ENCODE measurements at regions not wholly inside any gene's neighbourhood (a gene's known extent, or its start where the extent isn't known, plus 50 kb on each side); places are given as distances from the start of the nearest gene placed in this dataset.
A peak's percentile ranks its signal among the peaks of the same experiment; 100 is the strongest.

DNA sequence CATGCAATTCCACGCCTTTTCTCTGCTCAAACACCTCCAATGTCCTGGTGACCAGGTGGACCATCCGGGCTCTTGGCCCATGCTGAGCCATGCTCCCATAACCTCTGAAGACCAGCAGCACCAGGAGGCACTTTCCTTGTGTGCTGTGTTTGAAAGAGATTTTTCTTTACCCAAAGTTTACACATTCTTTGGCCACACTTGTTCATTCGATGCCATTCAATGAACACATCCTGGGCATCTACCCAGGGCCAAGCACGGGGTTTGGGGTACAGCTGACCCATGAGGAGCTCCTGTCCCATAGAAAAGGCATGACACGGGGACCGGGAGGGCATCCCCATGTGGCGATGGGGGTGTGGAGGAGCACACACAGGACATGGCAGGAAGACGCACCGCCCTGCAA lies 77.1 kb upstream of the IRX1 start:
- Mint-ChIP-seq H3K27me3 (peaks cover 7% of the 10 kb centered on the region), H3K36me3 (no peaks in the 10 kb centered on the region), H3K4me3 (no peak overlapping the region), H3K27ac (no peak overlapping the region), H3K4me1 (ENCODE audit: unreplicated experiment) (peaks cover 16% of the 10 kb centered on the region), H3K9me3 (peaks cover 15% of the 10 kb centered on the region)
- no peak for DNase-seq (ENCODE audit: extremely low spot score, unreplicated experiment)
- TF ChIP-seq, protein P1, sequence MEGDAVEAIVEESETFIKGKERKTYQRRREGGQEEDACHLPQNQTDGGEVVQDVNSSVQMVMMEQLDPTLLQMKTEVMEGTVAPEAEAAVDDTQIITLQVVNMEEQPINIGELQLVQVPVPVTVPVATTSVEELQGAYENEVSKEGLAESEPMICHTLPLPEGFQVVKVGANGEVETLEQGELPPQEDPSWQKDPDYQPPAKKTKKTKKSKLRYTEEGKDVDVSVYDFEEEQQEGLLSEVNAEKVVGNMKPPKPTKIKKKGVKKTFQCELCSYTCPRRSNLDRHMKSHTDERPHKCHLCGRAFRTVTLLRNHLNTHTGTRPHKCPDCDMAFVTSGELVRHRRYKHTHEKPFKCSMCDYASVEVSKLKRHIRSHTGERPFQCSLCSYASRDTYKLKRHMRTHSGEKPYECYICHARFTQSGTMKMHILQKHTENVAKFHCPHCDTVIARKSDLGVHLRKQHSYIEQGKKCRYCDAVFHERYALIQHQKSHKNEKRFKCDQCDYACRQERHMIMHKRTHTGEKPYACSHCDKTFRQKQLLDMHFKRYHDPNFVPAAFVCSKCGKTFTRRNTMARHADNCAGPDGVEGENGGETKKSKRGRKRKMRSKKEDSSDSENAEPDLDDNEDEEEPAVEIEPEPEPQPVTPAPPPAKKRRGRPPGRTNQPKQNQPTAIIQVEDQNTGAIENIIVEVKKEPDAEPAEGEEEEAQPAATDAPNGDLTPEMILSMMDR (conservative IDR thresholded peaks at IDR 0.05), result no peak

- Mint-ChIP-seq H3K9me3 (peaks cover 13% of the 10 kb centered on the region), H3K36me3 (no peaks in the 10 kb centered on the region), H3K27ac (no peak overlapping the region), H3K4me1 (ENCODE audit: unreplicated experiment) (peaks cover 21% of the 10 kb centered on the region), H3K4me3 (no peak overlapping the region), H3K27me3 (peaks cover 8% of the 10 kb centered on the region)
- TF ChIP-seq, protein P1 (conservative IDR thresholded peaks at IDR 0.05), result no peak
- DNase-seq (ENCODE audit: extremely low spot score, unreplicated experiment), result no peak
Observed at GRCh38 chr5:3518051-3518450, 77.6 kb upstream of the IRX1 start.

GRCh38 chr5:3517348-3517747 lies 78.3 kb upstream of the IRX1 start:
- H3K27ac Mint-ChIP-seq, result peak overlapping the region; percentile 34
- no peak overlapping the region for H3K4me3 Mint-ChIP-seq
- TF ChIP-seq, protein P1 (conservative IDR thresholded peaks at IDR 0.05), result no peak
- peaks cover 12% of the 10 kb centered on the region for H3K27me3 Mint-ChIP-seq
- peaks cover 10% of the 10 kb centered on the region for H3K9me3 Mint-ChIP-seq
- no peaks in the 10 kb centered on the region for H3K36me3 Mint-ChIP-seq
- DNase-seq (ENCODE audit: extremely low spot score, unreplicated experiment), result no peak
- peaks cover 28% of the 10 kb centered on the region for H3K4me1 Mint-ChIP-seq (ENCODE audit: unreplicated experiment)

DNA sequence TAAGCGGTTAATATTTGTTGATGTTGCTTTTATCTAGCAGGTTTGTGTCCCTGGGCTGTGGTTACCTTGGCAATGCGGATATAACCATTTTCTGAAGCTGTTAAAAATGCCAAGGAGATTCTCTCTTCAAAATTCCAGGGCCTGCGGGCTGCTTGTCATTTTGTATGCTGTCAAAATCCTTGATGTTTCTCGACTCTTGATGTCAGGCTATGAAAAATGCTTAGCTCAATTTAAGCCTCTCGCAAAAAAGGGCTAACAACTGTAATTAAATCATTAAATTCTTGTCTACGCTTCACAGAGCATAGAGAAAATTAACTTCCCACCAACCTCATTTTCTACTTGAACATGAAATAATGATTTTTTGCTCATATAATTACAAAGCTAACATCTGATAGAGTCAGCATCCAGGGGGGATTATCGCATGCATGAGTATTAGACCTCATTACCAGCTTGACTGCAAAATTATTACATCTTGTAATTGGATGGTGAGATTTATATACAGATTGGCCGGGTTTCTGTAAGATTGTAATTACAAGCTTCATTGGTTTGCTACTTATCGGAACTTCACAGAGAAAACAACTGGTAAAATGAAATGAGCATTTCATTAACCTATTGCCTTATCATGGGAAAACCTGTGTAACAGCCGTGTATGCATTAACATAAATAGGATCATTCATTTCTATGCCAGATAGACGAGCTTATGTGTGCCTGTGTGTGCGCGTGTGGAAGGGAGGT lies 83.1 kb upstream of the IRX1 start:
- TF ChIP-seq, protein P1 (conservative IDR thresholded peaks at IDR 0.05), result no peak
- no peak for DNase-seq (ENCODE audit: extremely low spot score, unreplicated experiment)
- H3K9me3 Mint-ChIP-seq, result peaks cover 8% of the 10 kb centered on the region
- H3K4me1 Mint-ChIP-seq (ENCODE audit: unreplicated experiment), result peaks cover 38% of the 10 kb centered on the region
- H3K27me3 Mint-ChIP-seq, result peaks cover 31% of the 10 kb centered on the region
- no peaks in the 10 kb centered on the region for H3K36me3 Mint-ChIP-seq
- H3K4me3 Mint-ChIP-seq, result no peak overlapping the region
- H3K27ac Mint-ChIP-seq, result no peak overlapping the region

DNA sequence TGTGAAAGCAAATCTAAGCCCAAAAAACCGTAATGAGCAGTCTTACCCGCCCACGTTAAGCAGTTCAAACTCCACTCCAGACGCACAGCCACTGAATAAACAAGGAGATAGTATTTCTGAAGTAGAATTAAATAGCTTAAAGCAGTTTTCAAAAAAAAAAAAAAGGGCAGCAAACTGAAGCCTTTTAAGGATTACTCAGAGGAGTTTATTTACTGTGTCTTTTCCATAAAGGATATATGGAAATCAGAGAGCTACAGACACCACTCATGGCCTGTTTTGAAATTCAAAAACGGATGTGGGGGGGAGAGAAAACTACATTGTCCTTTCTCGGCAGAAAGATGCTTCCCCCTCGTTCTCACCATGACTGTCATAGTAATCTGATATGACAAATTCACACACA lies 83.7 kb upstream of the IRX1 start:
- peaks cover 29% of the 10 kb centered on the region for H3K27me3 Mint-ChIP-seq
- H3K9me3 Mint-ChIP-seq, result peaks cover 4% of the 10 kb centered on the region
- TF ChIP-seq, protein P1 (conservative IDR thresholded peaks at IDR 0.05), result no peak
- H3K36me3 Mint-ChIP-seq, result no peaks in the 10 kb centered on the region
- no peak overlapping the region for H3K27ac Mint-ChIP-seq
- H3K4me1 Mint-ChIP-seq (ENCODE audit: unreplicated experiment), result peaks cover 33% of the 10 kb centered on the region
- DNase-seq (ENCODE audit: extremely low spot score, unreplicated experiment), result no peak
- no peak overlapping the region for H3K4me3 Mint-ChIP-seq

Measured in type B pancreatic cell (in vitro differentiated cells).